IPS-18a (cell line): ENCODE measurements at regions not wholly inside any gene's neighbourhood (a gene's known extent, or its start where the extent isn't known, plus 50 kb on each side); places are given as distances from the start of the nearest gene placed in this dataset.

ENCODE experiments used
- H3K27ac ChIP-seq: one replicate; pipeline ENCODE4 v1.5.1; 2013; ENCODE audit warnings: low read length
- H3K27me3 ChIP-seq: one replicate; pipeline ENCODE4 v1.6.1; 2013; ENCODE audit warnings: mild to moderate bottlenecking, low read length; ENCODE audit not compliant: control insufficient read depth, insufficient read depth
- H3K36me3 ChIP-seq: one replicate; pipeline ENCODE4 v1.6.1; 2013; ENCODE audit warnings: low read depth, low read length; ENCODE audit not compliant: control insufficient read depth
- H3K4me1 ChIP-seq: one replicate; pipeline ENCODE4 v1.6.1; 2013; ENCODE audit warnings: low read depth, low read length; ENCODE audit not compliant: control insufficient read depth
- H3K4me3 ChIP-seq: one replicate; pipeline ENCODE4 v1.5.1; 2013; ENCODE audit warnings: low read length
- H3K9ac ChIP-seq: one replicate; pipeline ENCODE4 v1.6.1; 2013; ENCODE audit warnings: mild to moderate bottlenecking, low read length, moderate library complexity
- H3K9me3 ChIP-seq: one replicate; pipeline ENCODE4 v1.6.1; 2013; ENCODE audit warnings: low read depth, low read length; ENCODE audit not compliant: control insufficient read depth

DNA sequence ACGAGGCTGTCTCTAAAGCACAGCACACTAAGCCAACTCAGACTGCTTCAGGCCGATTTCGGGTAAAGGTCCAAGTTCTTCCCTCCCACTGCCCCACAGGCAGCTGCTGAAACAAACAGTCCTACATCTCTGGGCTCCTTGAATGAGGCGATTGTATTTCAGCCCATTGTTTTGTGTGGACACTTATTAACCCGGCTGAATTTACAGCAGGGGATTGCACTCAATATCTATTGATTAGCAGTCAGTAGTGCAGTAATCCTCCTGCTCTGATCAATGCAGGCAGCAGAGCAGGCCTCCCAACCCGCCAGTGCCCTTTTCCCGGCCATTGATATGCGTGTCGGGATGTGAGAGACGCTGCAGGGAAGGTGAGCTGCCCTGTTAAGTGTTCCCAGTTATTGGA lies 330.1 kb downstream of the CMPK2 start:
- Histone ChIP-seq H3K27me3 (no peaks in the 10 kb centered on the region), H3K9ac (no peak overlapping the region), H3K27ac (no peak overlapping the region), H3K4me3 (peak overlapping the region; percentile 37), H3K9me3 (no peaks in the 10 kb centered on the region), H3K4me1 (peaks cover 19% of the 10 kb centered on the region), H3K36me3 (no peaks in the 10 kb centered on the region)

DNA sequence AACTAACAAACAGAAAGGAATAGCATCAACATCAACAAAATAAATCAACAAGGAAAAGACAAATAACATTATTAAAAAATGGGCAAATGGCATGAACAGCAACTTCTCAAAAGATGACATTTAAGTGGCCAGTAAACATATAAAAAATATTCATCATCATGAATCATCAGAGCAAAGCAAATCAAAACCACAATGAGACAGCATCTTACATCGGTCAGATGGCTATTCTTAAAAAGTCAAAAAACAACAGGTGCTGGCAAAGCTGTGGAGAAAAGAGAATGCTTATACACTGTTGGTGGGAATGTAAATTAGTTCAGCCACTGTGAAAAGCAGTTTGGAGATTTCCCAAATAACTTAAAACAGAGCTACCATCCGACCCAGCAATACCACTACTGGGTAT lies 327.1 kb downstream of the CMPK2 start:
- Histone ChIP-seq H3K4me1 (peaks cover 19% of the 10 kb centered on the region), H3K27ac (no peak overlapping the region), H3K9me3 (no peaks in the 10 kb centered on the region), H3K9ac (no peak overlapping the region), H3K36me3 (no peaks in the 10 kb centered on the region), H3K4me3 (no peak overlapping the region), H3K27me3 (no peaks in the 10 kb centered on the region)

DNA sequence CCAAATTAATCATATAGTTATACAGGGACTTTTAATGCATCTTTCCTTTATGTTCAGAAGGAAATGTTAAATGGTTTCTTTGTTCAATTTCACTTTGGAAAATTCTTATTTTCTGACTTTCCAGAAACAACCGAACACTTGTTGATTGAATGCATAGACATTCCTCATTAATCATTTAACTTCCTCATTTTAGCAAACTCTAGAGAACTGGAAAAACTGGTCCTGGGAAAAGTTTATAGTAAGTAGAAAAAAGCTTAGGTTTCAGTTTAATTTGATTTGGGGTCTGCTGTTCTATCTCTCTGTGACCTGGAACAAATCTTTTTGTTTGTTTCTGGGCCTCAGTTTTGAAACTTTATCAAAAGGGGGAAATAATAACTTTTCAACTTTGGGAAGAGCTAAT lies 320.4 kb downstream of the CMPK2 start:
- no peaks in the 10 kb centered on the region for H3K36me3 ChIP-seq
- no peak overlapping the region for H3K9ac ChIP-seq

DNA sequence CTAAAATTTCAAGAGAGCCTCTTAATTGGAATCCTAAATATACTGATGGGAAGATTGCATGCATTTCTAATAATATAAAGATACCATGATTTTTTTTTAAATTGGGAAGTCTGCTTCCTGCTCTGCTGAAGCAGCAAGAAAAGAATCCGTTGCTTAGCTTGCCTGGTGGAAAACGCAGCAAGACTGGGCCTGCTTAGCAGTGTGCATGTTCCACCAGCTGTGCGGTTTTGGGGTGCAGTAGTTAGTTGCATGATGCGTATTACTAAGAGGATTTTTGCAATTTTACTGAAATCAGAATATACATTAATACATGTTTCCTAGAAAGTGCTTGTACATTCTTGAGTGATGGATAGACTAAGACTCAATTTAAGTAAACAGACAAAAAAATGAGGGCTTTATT lies 319.9 kb downstream of the CMPK2 start:
- Histone ChIP-seq H3K27me3 (no peaks in the 10 kb centered on the region), H3K9me3 (no peaks in the 10 kb centered on the region), H3K36me3 (no peaks in the 10 kb centered on the region), H3K9ac (no peak overlapping the region), H3K27ac (no peak overlapping the region), H3K4me3 (no peak overlapping the region), H3K4me1 (no peaks in the 10 kb centered on the region)

More for the DNA sequence above, 320.4 kb downstream of the CMPK2 start:
- Histone ChIP-seq H3K4me1 (no peaks in the 10 kb centered on the region), H3K4me3 (no peak overlapping the region), H3K27me3 (no peaks in the 10 kb centered on the region), H3K27ac (no peak overlapping the region), H3K9me3 (no peaks in the 10 kb centered on the region)

DNA sequence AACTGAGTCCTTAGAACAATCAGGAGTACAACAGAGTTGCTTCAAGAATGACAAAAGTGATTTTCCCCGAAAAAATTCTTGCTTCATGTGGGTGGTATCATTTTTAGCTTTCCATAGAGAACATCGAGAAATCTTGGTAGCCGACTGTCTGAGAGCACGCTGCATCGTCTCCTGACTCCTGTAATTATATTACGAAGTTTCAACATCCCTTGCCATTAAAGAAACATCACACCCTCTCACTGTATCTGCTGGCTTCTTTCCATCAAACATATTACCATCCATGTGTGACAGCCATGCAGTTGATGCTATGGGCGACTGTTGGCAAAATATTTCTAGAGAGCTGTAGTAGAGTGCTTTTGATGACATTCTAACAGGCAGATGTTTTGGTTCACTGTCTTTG lies 311.2 kb downstream of the CMPK2 start:
- H3K36me3 ChIP-seq, result no peaks in the 10 kb centered on the region
- no peak overlapping the region for H3K27ac ChIP-seq
- H3K9me3 ChIP-seq, result no peaks in the 10 kb centered on the region
- H3K27me3 ChIP-seq, result no peaks in the 10 kb centered on the region
- no peaks in the 10 kb centered on the region for H3K4me1 ChIP-seq
- no peak overlapping the region for H3K9ac ChIP-seq
- no peak overlapping the region for H3K4me3 ChIP-seq

DNA sequence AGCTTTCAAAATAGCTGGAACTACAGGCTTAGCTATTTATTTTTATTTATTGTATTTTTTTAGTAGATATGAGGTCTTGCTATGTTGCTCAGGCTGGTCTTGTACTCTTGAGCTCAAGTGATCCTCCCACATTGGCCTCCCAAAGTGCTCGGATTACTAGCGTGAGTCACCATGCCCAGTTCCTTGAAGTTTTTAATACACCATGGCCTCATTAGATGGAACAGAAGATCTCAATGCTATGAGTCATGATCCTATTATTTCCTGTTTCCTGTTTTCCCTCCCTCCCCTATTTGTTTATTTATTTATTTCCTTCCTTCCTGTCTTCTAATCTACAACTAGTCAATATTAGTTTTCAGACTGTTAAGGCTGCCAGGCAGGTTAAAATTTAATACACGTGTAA lies 309.0 kb downstream of the CMPK2 start:
- Histone ChIP-seq H3K4me1 (no peaks in the 10 kb centered on the region), H3K36me3 (no peaks in the 10 kb centered on the region), H3K27ac (no peak overlapping the region), H3K4me3 (no peak overlapping the region), H3K9ac (no peak overlapping the region), H3K9me3 (no peaks in the 10 kb centered on the region), H3K27me3 (no peaks in the 10 kb centered on the region)

DNA sequence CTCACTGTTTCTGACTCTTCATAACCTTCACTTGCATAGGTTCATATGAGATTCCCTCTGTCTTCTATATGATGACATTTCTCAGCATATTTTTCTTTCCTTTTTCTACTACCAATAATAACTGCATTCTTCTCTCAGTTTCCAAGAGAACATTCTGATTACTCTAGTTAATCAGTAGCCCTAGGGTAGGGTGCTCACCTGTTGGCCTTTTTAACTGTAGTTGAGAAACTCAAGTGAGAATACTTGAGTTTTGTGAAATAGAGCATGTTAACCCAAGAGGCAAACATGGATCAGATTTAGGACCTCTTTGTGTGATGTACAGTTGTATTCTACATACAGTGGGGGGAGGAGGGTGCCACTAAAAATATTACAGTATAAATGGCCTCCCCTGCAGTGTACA lies 308.0 kb downstream of the CMPK2 start:
- H3K27me3 ChIP-seq, result no peaks in the 10 kb centered on the region
- no peak overlapping the region for H3K27ac ChIP-seq
- no peak overlapping the region for H3K9ac ChIP-seq
- H3K4me1 ChIP-seq, result no peaks in the 10 kb centered on the region
- no peak overlapping the region for H3K4me3 ChIP-seq
- no peaks in the 10 kb centered on the region for H3K9me3 ChIP-seq
- H3K36me3 ChIP-seq, result no peaks in the 10 kb centered on the region

DNA sequence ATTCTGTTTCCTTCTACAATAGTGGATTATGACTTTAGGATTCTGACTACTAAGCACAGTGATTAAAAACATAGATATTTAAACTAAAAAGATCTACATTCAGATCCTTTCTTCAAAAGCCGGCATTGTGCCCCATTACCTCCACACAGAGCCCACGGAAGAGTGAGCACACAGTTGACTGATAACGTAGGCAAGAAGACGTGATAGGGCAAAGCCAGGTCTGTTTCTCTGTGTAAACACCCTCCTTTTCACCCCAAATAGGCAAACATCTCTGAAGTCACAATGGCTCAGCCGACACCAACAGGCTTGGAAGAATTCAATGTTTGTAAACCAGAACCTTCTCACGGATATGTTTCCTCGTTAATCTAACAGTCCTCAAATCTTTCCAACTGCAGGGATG lies 302.9 kb downstream of the CMPK2 start:
- Histone ChIP-seq H3K4me3 (no peak overlapping the region), H3K27ac (no peak overlapping the region), H3K9me3 (no peaks in the 10 kb centered on the region), H3K4me1 (no peaks in the 10 kb centered on the region), H3K27me3 (no peaks in the 10 kb centered on the region), H3K36me3 (no peaks in the 10 kb centered on the region), H3K9ac (no peak overlapping the region)

DNA sequence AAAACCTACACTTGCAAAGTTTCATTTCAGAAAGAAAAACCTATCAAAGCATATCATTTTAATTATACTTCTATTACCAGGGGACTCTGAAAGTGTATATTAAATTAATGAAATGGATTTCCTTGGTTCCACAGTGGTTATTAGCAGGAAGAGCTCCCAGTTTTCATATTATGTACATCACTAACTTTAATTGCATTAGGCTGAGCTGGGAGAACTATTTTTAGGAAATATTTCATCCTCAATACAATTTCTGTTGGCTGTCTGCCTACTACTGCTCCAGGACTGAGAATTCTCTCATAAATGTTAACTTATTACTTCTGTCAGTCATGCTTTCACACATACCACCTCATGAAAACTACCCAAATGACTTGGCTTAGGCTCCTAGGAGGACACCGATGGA lies 301.4 kb downstream of the CMPK2 start:
- no peaks in the 10 kb centered on the region for H3K4me1 ChIP-seq
- no peak overlapping the region for H3K27ac ChIP-seq
- H3K27me3 ChIP-seq, result no peaks in the 10 kb centered on the region
- H3K9ac ChIP-seq, result no peak overlapping the region
- no peaks in the 10 kb centered on the region for H3K36me3 ChIP-seq
- no peak overlapping the region for H3K4me3 ChIP-seq
- no peaks in the 10 kb centered on the region for H3K9me3 ChIP-seq

DNA sequence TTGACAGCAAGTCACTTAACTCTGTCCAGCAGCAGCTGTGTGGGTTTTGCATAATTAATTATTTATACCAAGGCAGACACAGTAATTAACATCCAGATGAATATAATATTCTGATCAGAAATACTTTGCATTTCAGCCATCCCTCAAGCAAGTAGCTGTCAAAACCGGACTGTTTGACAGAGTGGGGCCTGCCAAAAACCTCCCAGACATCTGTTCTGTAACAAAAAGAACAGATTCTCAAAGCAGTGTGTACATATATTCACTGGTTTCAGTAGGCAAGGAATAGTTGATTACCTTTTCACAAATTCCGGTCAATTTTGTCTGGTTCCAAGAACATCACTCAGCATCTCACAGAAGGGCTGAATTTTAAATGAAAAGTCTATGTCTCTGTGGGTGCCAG lies 291.6 kb downstream of the CMPK2 start:
- no peak overlapping the region for H3K4me3 ChIP-seq
- H3K36me3 ChIP-seq, result no peaks in the 10 kb centered on the region
- no peaks in the 10 kb centered on the region for H3K27me3 ChIP-seq
- no peak overlapping the region for H3K9ac ChIP-seq
- no peaks in the 10 kb centered on the region for H3K9me3 ChIP-seq
- H3K27ac ChIP-seq, result no peak overlapping the region
- peaks cover 5% of the 10 kb centered on the region for H3K4me1 ChIP-seq

DNA sequence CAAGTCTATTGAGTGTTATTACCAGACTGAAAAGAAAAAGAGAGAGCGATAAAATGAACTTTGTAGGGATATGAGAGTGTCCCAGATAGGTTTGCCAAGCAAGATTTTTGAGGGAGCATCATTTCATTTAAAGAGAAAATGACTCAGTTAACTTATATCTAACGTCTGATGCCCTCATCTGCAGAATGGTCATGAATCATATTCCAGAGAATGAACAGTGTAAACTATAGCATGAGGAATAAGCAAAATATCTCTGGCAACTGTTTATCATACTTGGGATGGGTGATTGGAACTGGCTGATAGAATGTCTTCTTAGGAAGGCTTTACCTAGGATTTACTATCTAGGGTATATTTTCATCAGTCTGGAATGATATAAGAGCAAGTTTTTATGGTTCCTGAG lies 289.4 kb downstream of the CMPK2 start:
- Histone ChIP-seq H3K27me3 (no peaks in the 10 kb centered on the region), H3K27ac (no peak overlapping the region), H3K4me1 (peaks cover 5% of the 10 kb centered on the region), H3K9me3 (no peaks in the 10 kb centered on the region), H3K4me3 (no peak overlapping the region), H3K36me3 (no peaks in the 10 kb centered on the region), H3K9ac (no peak overlapping the region)

DNA sequence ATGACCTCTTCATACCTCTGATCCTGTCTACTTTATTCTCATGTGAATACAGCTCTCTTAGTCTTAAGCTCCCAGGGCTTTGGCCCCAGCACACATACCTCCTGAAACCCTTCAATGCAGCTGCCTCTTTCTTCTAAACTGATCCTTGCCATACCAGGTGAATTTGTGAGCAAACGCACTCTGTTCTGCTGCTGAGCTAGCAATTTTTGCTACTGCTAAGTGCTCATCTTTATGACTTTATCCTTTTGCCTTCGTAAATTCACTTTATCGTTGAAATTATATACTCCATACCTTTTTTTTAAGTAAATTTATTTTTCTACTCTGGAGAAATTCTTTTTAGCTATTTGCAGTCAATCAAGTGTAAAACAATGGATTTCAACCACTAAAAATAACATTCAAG lies 287.7 kb downstream of the CMPK2 start:
- Histone ChIP-seq H3K9ac (no peak overlapping the region), H3K27ac (no peak overlapping the region), H3K27me3 (no peaks in the 10 kb centered on the region), H3K4me1 (no peaks in the 10 kb centered on the region), H3K4me3 (no peak overlapping the region), H3K36me3 (no peaks in the 10 kb centered on the region), H3K9me3 (no peaks in the 10 kb centered on the region)

DNA sequence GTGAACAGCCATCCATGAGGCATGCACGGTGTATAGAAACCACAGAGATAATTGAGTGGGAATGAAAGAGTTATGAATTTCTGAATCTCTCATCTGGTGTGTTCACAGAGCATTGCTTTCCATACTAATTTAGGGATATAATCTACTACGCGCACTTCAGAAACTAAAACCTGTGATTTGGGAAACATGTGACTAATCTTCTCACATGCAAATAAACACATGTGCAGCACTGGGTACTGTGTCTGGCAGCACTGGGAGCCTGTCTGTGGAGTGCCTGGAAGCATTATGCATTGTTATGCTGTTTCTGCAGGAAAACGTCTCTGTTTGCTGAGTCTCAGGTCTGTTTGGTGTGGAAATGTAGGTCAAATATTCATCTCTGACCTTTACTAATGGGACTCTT lies 287.3 kb downstream of the CMPK2 start:
- H3K4me3 ChIP-seq, result no peak overlapping the region
- no peak overlapping the region for H3K27ac ChIP-seq
- H3K9me3 ChIP-seq, result no peaks in the 10 kb centered on the region
- no peaks in the 10 kb centered on the region for H3K4me1 ChIP-seq
- H3K9ac ChIP-seq, result no peak overlapping the region
- H3K27me3 ChIP-seq, result no peaks in the 10 kb centered on the region
- no peaks in the 10 kb centered on the region for H3K36me3 ChIP-seq
